HepG2 (cell line): ENCODE measurements at regions not wholly inside any gene's neighbourhood (a gene's known extent, or its start where the extent isn't known, plus 50 kb on each side); places are given as distances from the start of the nearest gene placed in this dataset.

ENCODE experiments used
- ATAC-seq: fragments of 200-7000 bp; cut with Tn5 transposase; 3 replicates; pipeline ENCODE4 v1.9.1; 2020; ENCODE audit warnings: mild to moderate bottlenecking, moderate library complexity
- BruUV-seq: library from RNA; stranded (reverse); fragments of 400-500 nt; replicated peaks from 2 replicates; lab custom pipeline; 2021; lab: Mats Ljungman, UMichigan
- CTCF ChIA-PET: fragments of 300-600 bp; formaldehyde crosslinking; extraction: SDS; loops from one replicate; lab custom pipeline; 2021; ENCODE audit warnings: low total read pairs, inconsistent platforms, low intra/inter-chr PET ratio; lab: Yijun Ruan, JAX
- POLR2A ChIA-PET: fragments of 350-600 bp; sonication (Branson Sonifier 250); formaldehyde crosslinking; loops from one replicate; lab custom pipeline; 2020; ENCODE audit warnings: antibody characterized with exemption, inconsistent platforms; lab: Yijun Ruan, JAX
- DNase-seq: peaks from one replicate; pipeline ENCODE4 v3.0.0-alpha.2; 2015; ENCODE audit warnings: low spot score
- FAIRE-seq: peaks from 3 replicates; lab custom pipeline; 2011; peaks lifted over from hg19 to GRCh38; lab: Jason Lieb, UNC
- H2AFZ ChIP-seq: one replicate; pipeline ENCODE4 v1.6.1; 2011; ENCODE audit warnings: low read length, inconsistent platforms
- H3K27ac ChIP-seq: fragments of 300-600 bp; 3 replicates; pipeline ENCODE4 v1.8.0; 2011; ENCODE audit warnings: mixed run types, mild to moderate bottlenecking, mixed read lengths, low read length, inconsistent platforms; ENCODE audit not compliant: insufficient read depth; ENCODE audit errors: extremely low read length
- H3K27me3 ChIP-seq, 2 experiments: fragments of 200-600 bp in 1 of 2; 2 replicates in 1 of 2; 3 replicates in 1 of 2; pipeline versions ENCODE4 v1.6.0 to v1.8.0; 2011; ENCODE audit warnings: low read length in 2 of 2, mild to moderate bottlenecking in 2 of 2, moderate library complexity in 2 of 2, inconsistent platforms in 1 of 2; ENCODE audit not compliant: insufficient read depth in 2 of 2, control insufficient read depth in 1 of 2
- H3K36me3 ChIP-seq, 2 experiments: fragments of 200-600 bp in 1 of 2; replicated peaks in 1 of 2; 2 replicates in 1 of 2; 3 replicates in 1 of 2; pipeline versions ENCODE4 v1.5.1 to v1.8.0; 2011; ENCODE audit warnings: low read length in 2 of 2, inconsistent platforms in 1 of 2; ENCODE audit not compliant: insufficient read depth in 2 of 2, control insufficient read depth in 1 of 2
- H3K4me1 ChIP-seq: 2 replicates; pipeline ENCODE4 v1.5.1; 2012; ENCODE audit warnings: low read length, inconsistent platforms; ENCODE audit not compliant: insufficient read depth
- H3K4me2 ChIP-seq: 2 replicates; pipeline ENCODE4 v1.6.0; 2011; ENCODE audit warnings: low read depth, low read length, inconsistent platforms
- H3K4me3 ChIP-seq, 3 experiments: fragments of 200-600 bp in 1 of 3; sonication (generic), shearing (Covaris generic) in 1 of 3; replicated peaks in 1 of 3; 2 replicates each; pipeline ENCODE4 v1.5.1; 2011 to 2016; ENCODE audit warnings: low read length in 3 of 3, inconsistent platforms in 2 of 3, low read depth in 2 of 3, mild to moderate bottlenecking in 2 of 3, control low read depth in 1 of 3, mixed read lengths in 1 of 3; ENCODE audit not compliant: insufficient read depth in 1 of 3
- H3K79me2 ChIP-seq: one replicate; pipeline ENCODE4 v1.6.1; 2011; ENCODE audit warnings: low read length, inconsistent platforms; ENCODE audit not compliant: insufficient read depth
- H3K9ac ChIP-seq: 2 replicates; pipeline ENCODE4 v1.6.0; 2011; ENCODE audit warnings: mild to moderate bottlenecking, low read depth, low read length, inconsistent platforms; ENCODE audit not compliant: insufficient read depth
- H3K9me3 ChIP-seq: 2 replicates; pipeline ENCODE4 v1.5.1; 2012; ENCODE audit warnings: mild to moderate bottlenecking, low read length
- H4K20me1 ChIP-seq: 2 replicates; pipeline ENCODE4 v1.6.0; 2011; ENCODE audit warnings: inconsistent platforms, mild to moderate bottlenecking, low read length, moderate library complexity; ENCODE audit not compliant: insufficient read depth
- AGO1 ChIP-seq: fragments of 200-400 bp; formaldehyde crosslinking; IDR thresholded peaks from 2 replicates; pipeline ENCODE4 v1.6.1; 2017; ENCODE audit warnings: mild to moderate bottlenecking, low read depth, low read length, moderate library complexity; ENCODE audit not compliant: poor library complexity, severe bottlenecking
- CEBPB ChIP-seq: IDR thresholded peaks from 2 replicates; pipeline ENCODE4 v1.6.1; 2011; ENCODE audit warnings: low read depth, low read length, improper control_type of control experiment, borderline replicate concordance
- CHCHD3 ChIP-seq: sonication (generic); formaldehyde crosslinking; IDR thresholded peaks from 2 replicates; pipeline ENCODE4 v1.8.0; 2022; ENCODE audit warnings: mild to moderate bottlenecking, missing genetic modification reagents, moderate library complexity
- FOXO4 ChIP-seq: sonication (generic); formaldehyde crosslinking; conservative IDR thresholded peaks from 2 replicates; pipeline ENCODE4 v1.8.1; 2023; ENCODE audit warnings: missing genetic modification reagents
- HDAC6 ChIP-seq: fragments of 200-600 bp; sonication (generic); IDR thresholded peaks from 2 replicates; pipeline ENCODE4 v1.7.0; 2017; ENCODE audit warnings: mild to moderate bottlenecking, antibody characterized with exemption, low read length, low read depth
- MAF1 ChIP-seq: sonication (generic); formaldehyde crosslinking; IDR thresholded peaks from 2 replicates; pipeline ENCODE4 v1.5.0; 2020; ENCODE audit warnings: missing genetic modification reagents, borderline replicate concordance
- NCOA2 ChIP-seq: sonication (generic); formaldehyde crosslinking; IDR thresholded peaks from 2 replicates; pipeline ENCODE4 v1.8.0; 2022; ENCODE audit warnings: inconsistent platforms
- RAD21 ChIP-seq: fragments of 450-650 bp; formaldehyde crosslinking; IDR thresholded peaks from 2 replicates; pipeline ENCODE4 v1.5.0; 2020; ENCODE audit warnings: mild to moderate bottlenecking
- STAT6 ChIP-seq: sonication (generic); formaldehyde crosslinking; IDR thresholded peaks from 2 replicates; pipeline ENCODE4 v1.4.0; 2020; ENCODE audit warnings: missing genetic modification reagents, mild to moderate bottlenecking, borderline replicate concordance
- THAP7 ChIP-seq: sonication (generic); formaldehyde crosslinking; IDR thresholded peaks from 2 replicates; pipeline ENCODE4 v1.8.1; 2023; ENCODE audit warnings: mild to moderate bottlenecking, missing genetic modification reagents
- ZNF660 ChIP-seq: sonication (generic); formaldehyde crosslinking; IDR thresholded peaks from 2 replicates; pipeline ENCODE4 v1.5.1; 2020; ENCODE audit warnings: mild to moderate bottlenecking, low read depth, missing genetic modification reagents, borderline replicate concordance
- ZSCAN30 ChIP-seq: sonication (generic); formaldehyde crosslinking; IDR thresholded peaks from 2 replicates; pipeline ENCODE4 v1.5.0; 2020; ENCODE audit warnings: mild to moderate bottlenecking, missing genetic modification reagents
- WGBS: methylation state at CpG from one replicate; pipeline ENCODE4 v1.1.6; 2017; ENCODE audit warnings: low lambda C conversion rate; 5-methylcytosine and 5-hydroxymethylcytosine counted together
- in situ Hi-C: cut with HindIII; loops from 2 replicates; pipeline ENCODE4 v1.10.0; 2017; ENCODE audit warnings: low pct_unique_long_range_greater_than_20kb; ENCODE audit not compliant: extremely low pct_ligation_motif_present
- intact Hi-C: fragments of 100-400 bp; cut with micrococcal nuclease; formaldehyde crosslinking; loops from one replicate; pipeline ENCODE4 v1.10.0; 2022; ENCODE audit not compliant: unreplicated experiment

GRCh38 chr4:123190176-123190575 is 206.4 kb upstream of the SPRY1 start:
- Histone ChIP-seq H3K79me2 (no peaks in the 10 kb centered on the region), H3K27ac (no peak overlapping the region), H4K20me1 (no peaks in the 10 kb centered on the region), H3K4me1 (no peaks in the 10 kb centered on the region), H3K9me3 (no peaks in the 10 kb centered on the region), H3K27me3 (no peaks in the 10 kb centered on the region), H3K9ac (no peak overlapping the region), H3K4me2 (no peak overlapping the region), H2AFZ (no peak overlapping the region), H3K4me3 (no peak overlapping the region), H3K36me3 (no peaks in the 10 kb centered on the region)
- intact Hi-C loops (no loop called here), in situ Hi-C loops (no loop called here)
- TF ChIP-seq NCOA2 (CRISPR knock-in tag) (no peak), THAP7 (CRISPR knock-in tag) (no peak), CEBPB (no peak), AGO1 (no peak), MAF1 (CRISPR knock-in tag) (no peak), FOXO4 (no peak), RAD21 (CRISPR knock-in tag) (no peak), ZSCAN30 (CRISPR knock-in tag) (no peak), ZNF660 (no peak), HDAC6 (no peak), STAT6 (CRISPR knock-in tag) (no peak), CHCHD3 (no peak)
- ChIA-PET CTCF (no interaction called here), POLR2A (no interaction called here)
- FAIRE-seq (no peak), DNase-seq (no peak), ATAC-seq (no peak)
- BruUV-seq, result no TSS peak
- 95% methylated on average over 5 of the region's 5 CpGs for WGBS
